ENCODE measurements at regions not wholly inside any gene's neighbourhood (a gene's known extent, or its start where the extent isn't known, plus 50 kb on each side); places are given as distances from the start of the nearest gene placed in this dataset.

DNA sequence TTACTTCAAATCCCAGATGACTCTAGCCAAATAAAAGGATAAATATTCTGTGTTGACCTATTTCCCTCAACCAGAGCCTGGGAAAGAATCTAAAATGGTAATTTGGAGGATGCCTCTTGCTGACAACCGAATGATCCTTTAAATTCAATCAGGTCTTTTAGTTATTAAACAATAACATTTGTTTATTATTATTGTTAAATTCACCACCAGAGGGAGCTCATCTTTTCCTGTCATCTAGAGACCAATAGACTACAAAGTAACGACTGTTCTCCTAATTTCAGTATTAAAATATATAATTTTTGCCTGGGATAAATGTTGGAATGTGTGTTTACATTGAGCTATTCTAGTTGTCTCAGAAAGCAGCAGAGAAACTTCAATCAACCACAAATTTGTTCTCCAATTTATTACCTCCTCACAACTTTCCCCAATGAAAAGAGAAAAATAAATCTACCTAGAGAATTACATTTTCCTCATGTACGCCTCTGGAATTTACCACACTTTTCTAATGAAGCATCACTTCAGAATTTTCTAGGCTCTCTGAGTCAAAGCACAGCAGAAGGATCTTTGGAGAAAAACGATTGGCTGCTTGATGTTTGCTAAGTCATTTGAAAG, 142.7 kb downstream of the SCG2 start:
- peaks cover 3% of the 10 kb centered on the region for H3K9me3 ChIP-seq (ENCODE audit: control insufficient read depth, low read length)
- no CpG with 5 or more reads among the region's 4 CpGs for WGBS, 2 experiments (ENCODE audit: insufficient coverage in 2 of 2)
- no peak overlapping the region for H3K27ac ChIP-seq (ENCODE audit: low read depth, low read length, severe bottlenecking)
- no peaks in the 10 kb centered on the region for H3K36me3 ChIP-seq (ENCODE audit: control insufficient read depth, insufficient read depth, low read length)
- H3K4me3 ChIP-seq (ENCODE audit: extremely low read depth, insufficient read depth, low read length, poor library complexity, severe bottlenecking) = no peak overlapping the region
- H3K4me1 ChIP-seq (ENCODE audit: control insufficient read depth, insufficient read depth, low read length, poor library complexity, severe bottlenecking) = no peaks in the 10 kb centered on the region

GRCh38 chr2:223460209-223460608, 142.0 kb downstream of the SCG2 start:
- no peak overlapping the region for H3K4me3 ChIP-seq (ENCODE audit: extremely low read depth, insufficient read depth, low read length, poor library complexity, severe bottlenecking)

GRCh38 chr2:223460774-223461211, 141.4 kb downstream of the SCG2 start:
- H3K4me1 ChIP-seq (ENCODE audit: control insufficient read depth, insufficient read depth, low read length, poor library complexity, severe bottlenecking) = no peaks in the 10 kb centered on the region
- H3K9me3 ChIP-seq (ENCODE audit: control insufficient read depth, low read length) = peaks cover 3% of the 10 kb centered on the region
- no peaks in the 10 kb centered on the region for H3K36me3 ChIP-seq (ENCODE audit: control insufficient read depth, insufficient read depth, low read length)
- H3K4me3 ChIP-seq (ENCODE audit: extremely low read depth, insufficient read depth, low read length, poor library complexity, severe bottlenecking) = no peak overlapping the region
- H3K27ac ChIP-seq (ENCODE audit: low read depth, low read length, severe bottlenecking) = peak overlapping the region; percentile 78

More at GRCh38 chr2:223460209-223460608, 142.0 kb downstream of the SCG2 start:
- H3K27ac ChIP-seq (ENCODE audit: low read depth, low read length, severe bottlenecking) = peak overlapping the region; percentile 78
- no CpG with 5 or more reads among the region's 1 CpG for WGBS, 2 experiments (ENCODE audit: insufficient coverage in 2 of 2)
- H3K4me1 ChIP-seq (ENCODE audit: control insufficient read depth, insufficient read depth, low read length, poor library complexity, severe bottlenecking) = no peaks in the 10 kb centered on the region
- peaks cover 3% of the 10 kb centered on the region for H3K9me3 ChIP-seq (ENCODE audit: control insufficient read depth, low read length)
- H3K36me3 ChIP-seq (ENCODE audit: control insufficient read depth, insufficient read depth, low read length) = no peaks in the 10 kb centered on the region

DNA sequence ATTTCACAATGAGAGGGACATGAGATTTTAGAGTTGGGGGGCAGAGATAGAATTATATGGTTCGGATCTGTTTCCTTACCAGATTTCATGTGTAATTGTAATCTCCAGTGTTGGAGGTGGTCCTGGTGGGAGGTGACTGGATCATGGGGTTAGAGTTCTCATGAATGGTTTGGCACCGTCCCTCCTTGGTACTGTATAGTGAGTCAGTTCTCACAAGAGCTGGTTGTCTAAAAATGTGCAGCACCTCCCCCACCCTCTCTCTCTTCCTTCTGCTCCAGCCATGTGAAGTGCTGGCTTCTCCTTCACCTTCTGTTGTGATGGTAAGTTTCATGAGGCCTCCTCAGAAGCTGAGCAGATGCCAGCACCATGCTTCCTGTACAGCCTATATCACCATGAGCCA, 138.1 kb downstream of the SCG2 start:
- no CpG with 5 or more reads among the region's 2 CpGs for WGBS, 2 experiments (ENCODE audit: insufficient coverage in 2 of 2)
- H3K27ac ChIP-seq (ENCODE audit: low read depth, low read length, severe bottlenecking) = no peak overlapping the region
- H3K36me3 ChIP-seq (ENCODE audit: control insufficient read depth, insufficient read depth, low read length) = no peaks in the 10 kb centered on the region
- peaks cover 3% of the 10 kb centered on the region for H3K9me3 ChIP-seq (ENCODE audit: control insufficient read depth, low read length)
- no peaks in the 10 kb centered on the region for H3K4me1 ChIP-seq (ENCODE audit: control insufficient read depth, insufficient read depth, low read length, poor library complexity, severe bottlenecking)
- H3K4me3 ChIP-seq (ENCODE audit: extremely low read depth, insufficient read depth, low read length, poor library complexity, severe bottlenecking) = no peak overlapping the region

GRCh38 chr2:223465793-223466192, 136.4 kb downstream of the SCG2 start:
- H3K9me3 ChIP-seq (ENCODE audit: control insufficient read depth, low read length) = peaks cover 3% of the 10 kb centered on the region
- no peaks in the 10 kb centered on the region for H3K36me3 ChIP-seq (ENCODE audit: control insufficient read depth, insufficient read depth, low read length)
- no peaks in the 10 kb centered on the region for H3K4me1 ChIP-seq (ENCODE audit: control insufficient read depth, insufficient read depth, low read length, poor library complexity, severe bottlenecking)
- no peak overlapping the region for H3K27ac ChIP-seq (ENCODE audit: low read depth, low read length, severe bottlenecking)
- 100% methylated on average over 2 of the region's 2 CpGs for WGBS, 2 experiments (ENCODE audit: insufficient coverage in 2 of 2)
- no peak overlapping the region for H3K4me3 ChIP-seq (ENCODE audit: extremely low read depth, insufficient read depth, low read length, poor library complexity, severe bottlenecking)

DNA sequence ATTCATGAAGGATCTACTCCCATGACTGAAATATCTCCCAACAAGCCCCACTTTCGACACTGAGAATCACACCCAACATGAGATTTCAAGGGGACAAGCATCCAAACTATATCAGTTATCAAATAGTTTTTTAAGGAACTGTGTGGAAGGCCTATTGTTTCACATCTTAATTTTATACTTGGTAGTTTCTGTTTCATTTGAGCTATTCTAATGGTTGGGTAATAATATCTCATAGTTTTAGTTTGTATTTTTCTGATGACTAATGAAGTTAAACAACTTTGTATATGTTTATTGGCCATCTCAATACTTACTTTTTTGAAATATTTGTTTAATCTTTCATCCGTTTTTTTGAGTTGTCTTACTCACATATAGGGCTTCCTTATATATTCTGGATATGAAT, 135.0 kb downstream of the SCG2 start:
- no peaks in the 10 kb centered on the region for H3K36me3 ChIP-seq (ENCODE audit: control insufficient read depth, insufficient read depth, low read length)
- WGBS, 2 experiments (ENCODE audit: insufficient coverage in 2 of 2) = 60% methylated on average over 1 of the region's 2 CpGs; no CpG with 5 or more reads in 1 of the 2 experiments
- H3K27ac ChIP-seq (ENCODE audit: low read depth, low read length, severe bottlenecking) = no peak overlapping the region
- H3K4me1 ChIP-seq (ENCODE audit: control insufficient read depth, insufficient read depth, low read length, poor library complexity, severe bottlenecking) = no peaks in the 10 kb centered on the region
- no peak overlapping the region for H3K4me3 ChIP-seq (ENCODE audit: extremely low read depth, insufficient read depth, low read length, poor library complexity, severe bottlenecking)
- no peaks in the 10 kb centered on the region for H3K9me3 ChIP-seq (ENCODE audit: control insufficient read depth, low read length)

DNA sequence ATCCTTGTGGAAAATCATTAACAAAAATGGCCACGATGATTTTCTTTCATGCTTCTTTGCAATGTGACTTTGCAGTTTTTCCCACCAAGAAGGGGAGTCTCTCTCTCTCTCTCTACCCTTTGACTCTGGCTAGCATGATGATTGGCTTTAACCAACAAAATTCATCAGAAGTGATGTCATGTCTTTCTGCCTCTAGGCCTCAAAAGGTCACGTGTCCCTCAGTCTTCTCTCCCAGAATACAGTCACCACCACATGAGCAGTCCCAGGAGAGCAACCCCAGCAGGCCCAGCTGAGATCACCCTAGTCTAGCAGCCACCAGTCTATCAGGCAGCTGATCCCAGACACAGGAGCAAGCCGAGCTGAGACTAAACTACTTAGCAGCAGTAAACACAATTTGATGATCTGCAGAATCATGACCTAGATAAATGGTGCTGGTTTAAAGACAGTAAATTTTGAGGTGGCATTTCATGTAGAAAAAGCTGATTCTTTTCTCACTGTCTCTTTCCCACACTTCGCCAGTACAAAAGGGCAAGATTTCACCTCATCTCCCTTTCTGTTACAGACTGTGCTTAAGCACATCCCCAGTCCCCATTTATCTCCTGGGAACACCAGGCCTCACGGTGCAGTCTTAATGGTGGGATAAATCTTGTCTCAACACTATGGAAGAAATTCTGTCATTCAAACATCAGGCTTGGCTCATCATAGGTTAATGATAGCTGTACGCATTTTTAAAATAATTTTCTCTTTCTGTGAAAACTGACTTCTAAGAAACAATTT, 132.7 kb downstream of the SCG2 start:
- Histone ChIP-seq H3K27ac (ENCODE audit: low read depth, low read length, severe bottlenecking) (peak overlapping the region; percentile 80), H3K9me3 (ENCODE audit: control insufficient read depth, low read length) (no peaks in the 10 kb centered on the region), H3K36me3 (ENCODE audit: control insufficient read depth, insufficient read depth, low read length) (no peaks in the 10 kb centered on the region), H3K4me3 (ENCODE audit: extremely low read depth, insufficient read depth, low read length, poor library complexity, severe bottlenecking) (no peak overlapping the region), H3K4me1 (ENCODE audit: control insufficient read depth, insufficient read depth, low read length, poor library complexity, severe bottlenecking) (no peaks in the 10 kb centered on the region)
- 89 to 100% methylated on average over 1 to 4 of the region's 6 CpGs for WGBS, 2 experiments (ENCODE audit: insufficient coverage in 2 of 2)

- 93 to 100% methylated on average over 2 of the region's 2 CpGs for WGBS, 2 experiments (ENCODE audit: insufficient coverage in 2 of 2)
- H3K36me3 ChIP-seq (ENCODE audit: control insufficient read depth, insufficient read depth, low read length) = no peaks in the 10 kb centered on the region
- H3K9me3 ChIP-seq (ENCODE audit: control insufficient read depth, low read length) = no peaks in the 10 kb centered on the region
- H3K4me3 ChIP-seq (ENCODE audit: extremely low read depth, insufficient read depth, low read length, poor library complexity, severe bottlenecking) = no peak overlapping the region
- H3K4me1 ChIP-seq (ENCODE audit: control insufficient read depth, insufficient read depth, low read length, poor library complexity, severe bottlenecking) = no peaks in the 10 kb centered on the region
- H3K27ac ChIP-seq (ENCODE audit: low read depth, low read length, severe bottlenecking) = no peak overlapping the region
Observed at GRCh38 chr2:223470602-223471001, 131.6 kb downstream of the SCG2 start.

- Histone ChIP-seq H3K27ac (ENCODE audit: low read depth, low read length, severe bottlenecking) (no peak overlapping the region), H3K4me1 (ENCODE audit: control insufficient read depth, insufficient read depth, low read length, poor library complexity, severe bottlenecking) (no peaks in the 10 kb centered on the region), H3K4me3 (ENCODE audit: extremely low read depth, insufficient read depth, low read length, poor library complexity, severe bottlenecking) (no peak overlapping the region), H3K36me3 (ENCODE audit: control insufficient read depth, insufficient read depth, low read length) (no peaks in the 10 kb centered on the region), H3K9me3 (ENCODE audit: control insufficient read depth, low read length) (no peaks in the 10 kb centered on the region)
- 83% methylated on average over 3 of the region's 4 CpGs; no CpG with 5 or more reads in 1 of the 2 experiments for WGBS, 2 experiments (ENCODE audit: insufficient coverage in 2 of 2)
Observed at GRCh38 chr2:223472771-223473170, 129.4 kb downstream of the SCG2 start.

- Histone ChIP-seq H3K36me3 (ENCODE audit: control insufficient read depth, insufficient read depth, low read length) (no peaks in the 10 kb centered on the region), H3K9me3 (ENCODE audit: control insufficient read depth, low read length) (no peaks in the 10 kb centered on the region), H3K4me3 (ENCODE audit: extremely low read depth, insufficient read depth, low read length, poor library complexity, severe bottlenecking) (no peak overlapping the region), H3K27ac (ENCODE audit: low read depth, low read length, severe bottlenecking) (no peak overlapping the region), H3K4me1 (ENCODE audit: control insufficient read depth, insufficient read depth, low read length, poor library complexity, severe bottlenecking) (no peaks in the 10 kb centered on the region)
- no CpG with 5 or more reads among the region's 2 CpGs for WGBS, 2 experiments (ENCODE audit: insufficient coverage in 2 of 2)
Observed at GRCh38 chr2:223474893-223475292, 127.3 kb downstream of the SCG2 start.

DNA sequence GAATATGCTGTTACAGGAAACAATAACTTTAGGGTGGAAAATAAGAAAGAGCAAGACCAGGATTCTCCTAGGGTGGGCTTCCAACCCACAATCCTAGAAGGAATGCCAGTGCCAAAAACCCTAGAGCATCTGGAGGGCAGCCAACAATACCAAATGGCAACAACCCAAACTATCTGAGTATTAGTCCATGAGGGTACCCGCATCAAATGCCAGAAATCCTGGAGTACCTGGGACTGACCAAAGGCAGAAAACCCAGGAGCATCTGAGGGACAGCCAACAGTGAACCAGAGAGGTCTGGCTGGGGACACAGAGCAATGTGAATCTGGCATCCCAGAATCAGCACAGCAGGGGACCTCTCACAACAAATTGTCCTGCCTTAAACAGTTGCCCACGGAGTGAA, 126.3 kb downstream of the SCG2 start:
- H3K4me3 ChIP-seq (ENCODE audit: extremely low read depth, insufficient read depth, low read length, poor library complexity, severe bottlenecking) = no peak overlapping the region
- 100% methylated on average over 1 of the region's 2 CpGs for WGBS, 2 experiments (ENCODE audit: insufficient coverage in 2 of 2)
- no peaks in the 10 kb centered on the region for H3K36me3 ChIP-seq (ENCODE audit: control insufficient read depth, insufficient read depth, low read length)
- H3K4me1 ChIP-seq (ENCODE audit: control insufficient read depth, insufficient read depth, low read length, poor library complexity, severe bottlenecking) = no peaks in the 10 kb centered on the region
- no peak overlapping the region for H3K27ac ChIP-seq (ENCODE audit: low read depth, low read length, severe bottlenecking)
- no peaks in the 10 kb centered on the region for H3K9me3 ChIP-seq (ENCODE audit: control insufficient read depth, low read length)
